GM18502 (cell line): ENCODE measurements at regions not wholly inside any gene's neighbourhood (a gene's known extent, or its start where the extent isn't known, plus 50 kb on each side); places are given as distances from the start of the nearest gene placed in this dataset.

Source experiments
- ATAC-seq: cut with Tn5 transposase; IDR thresholded peaks from one replicate; pipeline ENCODE4 v1.9.1; 2021; ENCODE audit warnings: mild to moderate bottlenecking; ENCODE audit not compliant: unreplicated experiment, poor library complexity

DNA sequence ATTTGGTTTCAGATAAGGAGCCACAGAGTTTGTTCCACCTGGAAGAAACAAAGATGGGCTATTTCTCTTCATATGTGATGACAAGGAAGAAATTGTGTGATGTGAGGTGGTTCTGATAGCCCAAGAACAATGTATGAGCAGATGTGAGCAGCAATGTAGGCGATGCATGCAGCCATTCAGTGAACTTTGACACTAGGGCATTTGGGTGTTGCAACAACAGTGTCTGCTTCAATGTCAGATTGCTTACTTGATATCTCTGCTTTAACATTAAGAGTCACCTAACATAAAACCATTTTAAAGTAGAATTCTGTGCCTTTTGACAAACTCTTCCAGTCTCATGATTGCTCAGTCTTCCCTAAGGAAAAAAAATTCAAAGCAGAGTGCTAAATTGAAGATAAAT lies 865.4 kb downstream of the SLITRK6 start:
- no peak for ATAC-seq

GRCh38 chr13:84931264-84931663 lies 868.0 kb downstream of the SLITRK6 start:
- no peak for ATAC-seq

DNA sequence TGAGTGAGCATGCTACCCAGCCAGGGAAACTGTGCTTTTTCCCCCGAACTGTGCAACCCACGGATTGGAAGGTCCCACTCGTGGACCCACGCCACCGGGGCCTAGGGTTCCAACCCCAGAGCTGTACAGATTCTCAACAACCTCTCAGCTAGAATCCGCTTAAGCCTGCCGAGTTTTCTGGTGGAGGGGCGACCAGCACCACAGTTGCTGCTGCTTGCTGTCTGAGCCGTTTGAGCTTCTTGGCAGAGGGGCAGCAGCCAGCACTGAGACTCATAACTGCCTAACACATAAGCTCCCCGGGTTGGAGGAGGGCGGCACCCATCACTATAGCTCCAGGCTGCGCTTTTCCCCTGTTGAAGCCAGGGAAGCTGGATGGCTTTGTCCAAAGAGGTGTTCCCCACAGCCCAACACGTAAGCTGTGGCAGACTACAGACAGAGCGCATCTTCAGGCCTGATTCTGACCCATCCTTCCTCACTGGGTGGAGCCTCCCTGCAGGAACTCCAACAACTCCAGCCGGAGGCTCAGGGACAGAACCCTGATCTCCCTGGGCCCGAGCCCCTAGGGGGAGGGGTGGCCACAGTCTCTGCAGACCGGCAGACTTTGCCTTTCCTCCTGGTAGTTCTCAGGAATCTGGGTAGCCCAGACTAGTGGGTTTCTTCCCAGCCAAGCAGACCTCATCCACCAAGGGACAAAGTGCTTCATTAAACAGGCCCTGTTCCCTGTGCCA lies 871.6 kb downstream of the SLITRK6 start:
- no peak for ATAC-seq

DNA sequence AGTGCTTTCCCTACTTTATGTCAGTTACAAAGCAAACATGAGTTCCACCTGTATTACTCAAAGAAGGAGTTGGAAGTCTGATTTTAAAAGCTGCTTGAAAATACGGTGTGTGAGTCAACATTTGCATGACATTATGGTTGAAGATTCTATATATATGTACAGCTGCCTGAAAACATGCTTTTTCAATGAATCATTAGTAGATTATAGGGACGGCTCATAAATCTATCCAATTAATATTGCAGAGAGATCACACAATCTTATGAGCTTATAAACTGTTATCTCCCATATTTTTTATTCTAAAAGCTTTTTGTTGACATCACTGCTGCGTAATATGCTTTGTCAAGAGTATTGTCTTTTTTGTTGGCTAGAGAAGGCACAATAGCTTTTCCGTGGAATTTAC lies 873.8 kb downstream of the SLITRK6 start:
- no peak for ATAC-seq

DNA sequence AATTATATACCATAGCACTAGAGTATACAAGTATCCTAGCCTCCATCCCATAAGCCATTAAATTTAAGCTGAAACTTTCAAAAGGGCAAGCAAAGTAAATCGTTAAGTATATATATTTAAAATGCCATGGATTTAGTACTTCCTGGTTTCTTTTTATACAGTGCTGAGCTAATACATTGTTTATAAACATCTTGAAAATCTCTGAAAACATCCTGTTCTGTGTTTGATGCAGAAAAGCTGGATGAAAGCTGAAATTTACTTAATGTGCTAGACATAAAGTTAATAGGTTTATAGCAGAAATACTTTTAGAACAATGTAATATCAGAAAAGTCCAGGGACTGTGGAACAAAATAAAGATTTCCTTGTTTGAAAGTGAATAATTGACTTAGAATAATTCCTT lies 875.4 kb downstream of the SLITRK6 start:
- no peak for ATAC-seq

GRCh38 chr13:84917252-84917878 lies 881.9 kb downstream of the SLITRK6 start:
- ATAC-seq = no peak

DNA sequence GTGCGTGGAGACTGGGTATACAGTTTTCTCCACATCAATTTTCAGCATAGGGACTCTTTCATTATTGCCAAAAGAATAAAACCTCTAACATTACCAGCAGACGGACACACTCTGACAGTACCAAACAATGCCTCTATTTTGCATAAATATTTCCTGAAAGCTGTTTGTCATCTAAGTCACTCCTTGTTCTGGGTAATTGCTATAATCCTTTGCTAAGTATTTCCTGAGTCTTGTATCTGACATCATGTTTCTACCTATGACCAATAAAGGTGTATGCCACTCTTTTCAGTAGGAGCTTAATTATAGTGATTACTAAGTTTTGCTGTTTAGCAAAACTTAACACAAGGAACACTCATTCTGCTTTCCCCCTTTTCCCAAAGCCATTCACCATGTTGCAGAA lies 886.5 kb downstream of the SLITRK6 start:
- no peak for ATAC-seq

DNA sequence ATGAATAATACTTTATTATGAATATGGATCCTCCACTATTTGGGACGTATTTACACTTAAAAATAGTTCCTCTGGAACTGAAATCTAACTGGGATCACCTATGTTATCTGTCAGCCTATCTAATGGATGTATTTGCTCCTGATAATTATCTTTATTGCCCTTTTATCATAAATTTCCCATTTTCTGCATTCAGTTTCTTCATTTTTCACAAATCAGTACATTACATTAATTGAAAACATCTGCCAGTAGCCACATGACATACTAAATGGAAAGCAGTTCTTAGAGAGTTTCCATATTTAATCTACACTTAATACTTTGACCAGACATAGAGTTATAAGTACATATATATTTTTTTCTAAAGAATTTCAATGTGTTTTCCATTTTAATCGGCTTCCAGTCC lies 888.8 kb downstream of the SLITRK6 start:
- no peak for ATAC-seq

- no peak for ATAC-seq
These were observed 895.8 kb downstream of the SLITRK6 start for GRCh38 chr13:84903391-84903790.

- ATAC-seq = no peak
These were observed 897.0 kb downstream of the SLITRK6 start for GRCh38 chr13:84902243-84902642.

DNA sequence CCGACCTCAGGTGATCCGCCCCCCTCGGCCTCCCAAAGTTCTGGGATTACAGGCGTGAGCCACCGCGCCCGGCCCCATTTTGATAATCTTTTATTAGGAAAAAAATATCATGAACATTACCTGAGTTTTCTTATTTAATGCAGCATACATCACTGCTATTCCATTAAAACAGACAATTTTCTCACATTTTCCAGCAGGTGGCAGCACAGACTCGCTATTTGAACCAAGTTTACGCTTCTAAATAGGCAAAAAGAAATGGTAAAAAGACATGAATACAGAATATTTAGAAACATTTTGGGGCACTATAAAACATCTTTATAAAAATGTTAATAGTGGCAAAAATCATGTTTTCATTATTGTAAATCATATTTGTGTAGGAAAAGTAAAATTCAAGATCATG lies 903.1 kb downstream of the SLITRK6 start:
- peak; percentile 73 for ATAC-seq

- no peak for ATAC-seq
These were observed 904.5 kb downstream of the SLITRK6 start for GRCh38 chr13:84894749-84895148.

- no peak for ATAC-seq
These were observed 913.4 kb downstream of the SLITRK6 start for GRCh38 chr13:84885868-84886267.

GRCh38 chr13:84873951-84874350 lies 925.3 kb downstream of the SLITRK6 start:
- no peak for ATAC-seq

DNA sequence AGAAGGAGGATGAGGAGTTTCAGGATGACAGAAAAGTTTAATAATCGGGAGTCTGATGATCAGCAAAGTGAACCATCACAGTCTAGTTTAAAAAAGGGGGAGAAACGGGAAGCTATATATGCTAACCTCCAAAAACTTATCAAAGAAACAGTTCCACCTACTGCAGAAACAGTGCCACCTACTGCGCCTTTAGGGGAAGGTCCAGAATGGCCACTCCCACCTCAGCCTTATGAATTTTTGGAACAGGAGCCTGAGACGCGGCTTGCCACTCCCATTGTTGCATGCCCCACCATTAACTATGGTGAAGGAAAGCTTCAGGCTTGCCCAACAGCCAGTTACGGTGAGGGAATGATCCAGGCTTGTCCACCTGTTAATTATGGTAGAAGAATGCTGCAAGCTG lies 929.0 kb downstream of the SLITRK6 start:
- no peak for ATAC-seq

- no peak for ATAC-seq
These were observed 932.0 kb downstream of the SLITRK6 start for GRCh38 chr13:84867246-84867645.

- ATAC-seq = no peak
These were observed 933.4 kb downstream of the SLITRK6 start for GRCh38 chr13:84865783-84866221.

GRCh38 chr13:84864341-84864740 lies 934.9 kb downstream of the SLITRK6 start:
- no peak for ATAC-seq

DNA sequence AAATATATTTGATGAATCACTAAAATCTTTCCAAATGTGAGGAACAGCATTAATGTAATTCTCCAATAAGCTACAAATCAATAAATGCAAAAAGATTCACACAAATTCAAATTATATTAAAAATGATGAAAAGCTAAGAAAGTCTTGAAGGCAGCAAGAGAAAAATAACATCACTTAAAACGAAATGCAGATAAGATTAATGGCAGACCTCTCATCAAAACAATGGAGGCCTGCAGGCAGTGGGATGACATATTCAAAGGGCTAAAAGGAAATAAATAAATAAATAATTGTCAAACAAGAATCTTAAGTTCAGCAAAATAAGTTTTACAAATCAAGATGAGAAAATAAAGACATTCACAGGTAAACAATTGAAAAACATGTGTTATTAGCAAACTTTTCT lies 952.1 kb downstream of the SLITRK6 start:
- ATAC-seq = no peak

DNA sequence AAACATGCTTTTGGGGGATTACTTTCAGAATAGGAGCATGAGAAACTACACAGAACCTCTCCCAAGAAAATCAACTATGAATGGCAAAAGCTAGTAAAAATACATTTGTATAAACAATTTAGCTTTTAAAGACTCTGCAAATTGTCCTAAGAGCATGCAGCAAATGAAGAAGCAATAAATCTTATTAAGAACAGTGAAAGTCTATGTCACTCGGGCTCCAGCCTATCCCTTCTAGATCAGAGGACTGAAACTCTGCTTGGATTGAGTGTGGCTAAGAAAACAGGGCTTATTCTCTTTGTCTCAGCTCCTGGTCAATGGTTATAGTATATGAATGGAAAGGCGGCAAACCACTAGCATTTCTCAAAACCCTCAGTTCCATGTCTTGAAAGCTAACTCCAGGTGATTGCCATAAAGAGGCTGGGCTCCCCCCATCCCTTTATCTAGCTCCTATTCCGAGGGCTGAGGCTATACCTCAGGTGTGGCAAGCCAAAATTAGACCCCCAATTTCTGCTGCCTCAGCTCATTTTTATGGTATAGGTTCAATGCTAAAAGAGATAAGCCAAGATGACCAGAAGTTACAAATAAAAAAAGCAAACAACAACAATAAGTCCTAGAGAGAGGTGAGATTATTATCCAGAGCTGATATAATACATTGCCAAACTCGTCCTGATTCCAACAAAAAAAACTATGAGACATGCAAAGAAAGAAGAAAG lies 953.2 kb downstream of the SLITRK6 start:
- no peak for ATAC-seq

GRCh38 chr13:84844473-84844872 lies 954.7 kb downstream of the SLITRK6 start:
- ATAC-seq = no peak
